ENCODE measurements at regions not wholly inside any gene's neighbourhood (a gene's known extent, or its start where the extent isn't known, plus 50 kb on each side); places are given as distances from the start of the nearest gene placed in this dataset.

DNA sequence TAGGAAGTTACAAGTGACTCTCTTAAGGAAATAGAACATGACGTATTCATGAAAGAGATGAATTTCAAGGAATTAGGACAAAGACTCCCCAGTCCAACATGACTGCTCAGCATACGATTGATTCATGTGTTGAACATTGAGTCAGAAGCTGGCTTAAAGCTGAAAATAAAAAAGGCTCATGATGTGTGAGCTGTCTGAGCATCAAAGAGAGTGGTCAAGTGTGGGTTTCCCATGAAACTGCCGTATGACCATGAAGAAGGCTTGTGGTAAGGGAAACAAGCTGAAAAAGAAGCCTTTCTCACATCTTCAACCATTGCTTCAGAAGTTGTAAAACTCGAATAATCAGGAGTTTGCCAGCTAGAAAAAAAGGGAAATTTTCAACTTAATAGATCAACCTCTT, 201.9 kb upstream of the APCDD1 start:
- TF ChIP-seq, protein P1, sequence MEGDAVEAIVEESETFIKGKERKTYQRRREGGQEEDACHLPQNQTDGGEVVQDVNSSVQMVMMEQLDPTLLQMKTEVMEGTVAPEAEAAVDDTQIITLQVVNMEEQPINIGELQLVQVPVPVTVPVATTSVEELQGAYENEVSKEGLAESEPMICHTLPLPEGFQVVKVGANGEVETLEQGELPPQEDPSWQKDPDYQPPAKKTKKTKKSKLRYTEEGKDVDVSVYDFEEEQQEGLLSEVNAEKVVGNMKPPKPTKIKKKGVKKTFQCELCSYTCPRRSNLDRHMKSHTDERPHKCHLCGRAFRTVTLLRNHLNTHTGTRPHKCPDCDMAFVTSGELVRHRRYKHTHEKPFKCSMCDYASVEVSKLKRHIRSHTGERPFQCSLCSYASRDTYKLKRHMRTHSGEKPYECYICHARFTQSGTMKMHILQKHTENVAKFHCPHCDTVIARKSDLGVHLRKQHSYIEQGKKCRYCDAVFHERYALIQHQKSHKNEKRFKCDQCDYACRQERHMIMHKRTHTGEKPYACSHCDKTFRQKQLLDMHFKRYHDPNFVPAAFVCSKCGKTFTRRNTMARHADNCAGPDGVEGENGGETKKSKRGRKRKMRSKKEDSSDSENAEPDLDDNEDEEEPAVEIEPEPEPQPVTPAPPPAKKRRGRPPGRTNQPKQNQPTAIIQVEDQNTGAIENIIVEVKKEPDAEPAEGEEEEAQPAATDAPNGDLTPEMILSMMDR (IDR thresholded peaks at IDR 0.05; ENCODE audit: low read length): no peak
- TF ChIP-seq EZH2phosphoT487 (IDR thresholded peaks at IDR 0.05; ENCODE audit: low read length): no peak

Measured in MM.1S (cell line).